SK-N-MC (cell line): ENCODE measurements at regions not wholly inside any gene's neighbourhood (a gene's known extent, or its start where the extent isn't known, plus 50 kb on each side); places are given as distances from the start of the nearest gene placed in this dataset.

Source experiments
- DNase-seq: peaks from one replicate; pipeline ENCODE4 v3.0.0-alpha.2; 2011; ENCODE audit warnings: low read depth, low spot score
- H3K27ac ChIP-seq: fragments of 200-600 bp; sonication (generic); 2 replicates; pipeline ENCODE4 v1.5.1; 2016; ENCODE audit warnings: mixed run types
- H3K36me3 ChIP-seq: fragments of 200-600 bp; sonication (generic); 2 replicates; pipeline ENCODE4 v1.6.1; 2017; ENCODE audit warnings: antibody characterized with exemption, low read length, mixed read lengths; ENCODE audit not compliant: insufficient read depth
- H3K4me3 ChIP-seq: fragments of 200-600 bp; sonication (generic); 2 replicates; pipeline ENCODE4 v1.5.1; 2016
- H3K9ac ChIP-seq: fragments of 200-600 bp; sonication (generic); 2 replicates; pipeline ENCODE4 v1.8.0; 2017; ENCODE audit warnings: mixed run types, mixed read lengths; ENCODE audit not compliant: insufficient read length
- H3K9me3 ChIP-seq: fragments of 200-600 bp; sonication (generic); 2 replicates; pipeline ENCODE4 v1.6.1; 2017; ENCODE audit warnings: low read depth, mild to moderate bottlenecking, antibody characterized with exemption, low read length, moderate library complexity, mixed read lengths
- EZH2 ChIP-seq: fragments of 200-600 bp; sonication (generic); IDR thresholded peaks from one replicate; pipeline ENCODE4 v1.6.1; 2017; ENCODE audit warnings: antibody characterized with exemption
- FOXP2 ChIP-seq: optimal IDR thresholded peaks from 2 replicates; pipeline ENCODE3; 2011; ENCODE audit warnings: mild to moderate bottlenecking, moderate library complexity; ENCODE audit not compliant: insufficient read depth; ENCODE audit errors: extremely low read length, control extremely low read depth
- POLR2AphosphoS5 ChIP-seq: IDR thresholded peaks from 2 replicates; pipeline ENCODE4 v1.6.1; 2012; ENCODE audit warnings: mild to moderate bottlenecking, low read depth, low read length, borderline replicate concordance

DNA sequence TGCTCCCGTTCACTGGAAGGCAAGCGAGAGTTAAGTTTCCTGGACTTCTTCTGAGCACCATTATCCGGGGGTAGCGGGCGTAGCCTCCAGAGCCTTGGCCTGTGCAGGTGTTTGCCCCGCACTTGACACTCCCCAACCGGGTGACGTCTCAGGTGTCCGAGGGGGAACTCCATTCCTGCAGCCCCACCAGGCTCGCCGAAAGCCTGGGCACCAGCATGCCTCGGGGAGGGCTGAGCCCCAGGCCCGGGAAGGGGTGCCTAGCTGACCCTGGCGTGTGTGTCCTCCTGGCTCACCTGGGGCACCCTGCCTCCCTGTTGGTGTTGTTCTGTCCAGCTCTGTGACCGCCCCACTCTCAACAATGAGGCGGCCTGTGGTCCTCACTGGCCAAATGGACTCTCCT lies 109.4 kb upstream of the GPR26 start:
- Histone ChIP-seq H3K9ac (no peak overlapping the region), H3K4me3 (no peak overlapping the region), H3K27ac (no peak overlapping the region), H3K36me3 (no peaks in the 10 kb centered on the region), H3K9me3 (no peaks in the 10 kb centered on the region)
- DNase-seq, result no peak
- TF ChIP-seq EZH2, result no peak
- TF ChIP-seq FOXP2, result no peak
- no peak for TF ChIP-seq POLR2AphosphoS5

DNA sequence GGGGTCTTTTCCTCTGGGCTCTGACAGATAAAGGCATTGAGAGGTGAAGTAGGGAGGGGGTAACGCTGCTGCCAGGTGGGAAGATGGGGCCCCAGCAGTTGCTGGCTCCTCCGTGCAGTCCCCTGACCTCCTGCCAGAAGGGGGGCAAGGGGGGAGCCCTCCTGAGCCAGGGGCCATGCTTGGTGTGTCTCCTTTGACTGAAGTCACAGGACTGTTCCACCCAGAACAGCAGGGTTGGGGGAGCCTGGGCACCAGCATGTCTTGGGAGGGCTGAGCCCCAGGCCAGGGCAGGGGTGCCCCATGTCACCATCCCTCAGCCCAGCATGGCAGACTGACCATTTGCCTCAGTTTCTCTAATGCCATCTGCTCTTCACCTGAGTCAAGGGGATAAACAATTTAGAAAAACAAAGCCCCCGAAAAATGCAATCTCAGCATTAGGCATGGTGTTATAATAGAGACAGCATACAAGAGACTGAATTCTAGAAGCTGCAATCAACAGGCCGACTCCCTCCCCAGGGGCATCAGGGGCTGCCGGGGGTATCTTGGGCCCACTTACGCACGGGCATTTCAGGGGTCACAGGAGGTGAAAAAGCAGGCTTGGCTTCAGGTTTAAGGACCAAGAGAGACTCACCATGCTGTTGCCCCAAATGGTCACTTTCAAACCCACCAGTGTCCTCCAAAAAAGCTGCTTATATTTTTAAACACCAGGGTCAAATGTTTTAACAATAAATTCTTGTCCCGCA lies 108.6 kb upstream of the GPR26 start:
- DNase-seq, result no peak
- Histone ChIP-seq H3K9me3 (no peaks in the 10 kb centered on the region), H3K36me3 (no peaks in the 10 kb centered on the region), H3K9ac (no peak overlapping the region), H3K4me3 (no peak overlapping the region), H3K27ac (no peak overlapping the region)
- TF ChIP-seq FOXP2 (no peak), POLR2AphosphoS5 (no peak), EZH2 (no peak)

GRCh38 chr10:123558651-123559050 lies 107.5 kb upstream of the GPR26 start:
- no peak for DNase-seq
- Histone ChIP-seq H3K27ac (no peak overlapping the region), H3K9ac (no peak overlapping the region), H3K9me3 (no peaks in the 10 kb centered on the region), H3K36me3 (no peaks in the 10 kb centered on the region), H3K4me3 (no peak overlapping the region)
- TF ChIP-seq POLR2AphosphoS5 (no peak), FOXP2 (no peak), EZH2 (no peak)

DNA sequence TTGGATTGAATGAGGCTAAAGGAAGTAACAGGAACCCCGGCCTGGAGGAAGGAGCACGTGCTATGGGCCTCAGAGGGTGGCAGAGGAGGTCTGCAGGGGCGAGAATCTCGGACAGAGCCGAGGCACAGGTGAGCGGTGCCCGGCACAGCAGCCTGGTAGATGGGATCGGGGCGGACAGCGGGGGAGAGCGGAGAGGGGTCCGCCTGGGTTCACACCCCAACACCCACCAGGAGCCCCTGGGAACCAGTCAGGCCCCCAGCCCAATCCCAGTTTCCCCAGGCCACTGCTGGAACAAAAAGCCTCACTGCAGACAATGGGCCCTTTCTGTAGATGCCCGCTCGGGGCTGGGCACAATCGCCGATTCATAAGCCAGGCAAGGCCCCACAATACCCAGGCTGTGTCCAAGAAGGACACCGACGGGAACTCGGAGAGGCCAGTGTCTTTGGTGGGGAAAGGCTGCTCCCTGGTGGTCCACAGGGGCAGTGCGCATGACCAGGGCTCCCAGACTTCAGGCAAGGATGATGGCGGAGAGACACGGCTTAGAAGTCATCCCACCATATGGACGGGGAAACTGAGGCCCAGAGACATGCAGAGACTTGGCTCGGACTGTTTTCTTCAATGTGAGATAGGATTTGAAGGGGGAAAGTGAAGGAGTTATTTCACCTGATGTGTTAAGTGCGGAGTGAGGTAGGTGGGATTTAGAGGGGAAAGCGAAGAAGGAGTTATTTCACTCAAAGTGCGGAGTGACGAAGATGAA lies 106.9 kb upstream of the GPR26 start:
- H3K9ac ChIP-seq, result no peak overlapping the region
- TF ChIP-seq POLR2AphosphoS5, result no peak
- TF ChIP-seq EZH2, result no peak
- TF ChIP-seq FOXP2, result no peak

DNA sequence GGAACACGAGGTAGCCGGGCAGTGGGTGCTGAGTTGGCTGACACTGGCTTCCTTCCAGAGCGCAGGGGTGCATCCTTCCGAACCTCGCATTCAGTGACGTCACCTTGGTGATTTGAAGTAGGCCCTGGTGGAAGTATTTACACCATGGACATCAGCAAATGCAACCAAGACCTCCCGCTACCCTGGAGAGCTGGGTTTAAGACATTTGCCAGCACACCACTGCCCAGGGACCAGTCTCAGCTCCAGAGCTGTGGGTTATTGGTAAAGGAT lies 106.4 kb upstream of the GPR26 start:
- H3K27ac ChIP-seq, result no peak overlapping the region
- H3K4me3 ChIP-seq, result no peak overlapping the region
- H3K9ac ChIP-seq, result no peak overlapping the region
- H3K36me3 ChIP-seq, result no peaks in the 10 kb centered on the region
- TF ChIP-seq POLR2AphosphoS5 (no peak), EZH2 (no peak), FOXP2 (no peak)
- no peak for DNase-seq
- no peaks in the 10 kb centered on the region for H3K9me3 ChIP-seq

More for the DNA sequence above, 106.9 kb upstream of the GPR26 start:
- H3K9me3 ChIP-seq, result no peaks in the 10 kb centered on the region
- no peak for DNase-seq
- H3K27ac ChIP-seq, result no peak overlapping the region
- H3K4me3 ChIP-seq, result no peak overlapping the region
- H3K36me3 ChIP-seq, result no peaks in the 10 kb centered on the region

DNA sequence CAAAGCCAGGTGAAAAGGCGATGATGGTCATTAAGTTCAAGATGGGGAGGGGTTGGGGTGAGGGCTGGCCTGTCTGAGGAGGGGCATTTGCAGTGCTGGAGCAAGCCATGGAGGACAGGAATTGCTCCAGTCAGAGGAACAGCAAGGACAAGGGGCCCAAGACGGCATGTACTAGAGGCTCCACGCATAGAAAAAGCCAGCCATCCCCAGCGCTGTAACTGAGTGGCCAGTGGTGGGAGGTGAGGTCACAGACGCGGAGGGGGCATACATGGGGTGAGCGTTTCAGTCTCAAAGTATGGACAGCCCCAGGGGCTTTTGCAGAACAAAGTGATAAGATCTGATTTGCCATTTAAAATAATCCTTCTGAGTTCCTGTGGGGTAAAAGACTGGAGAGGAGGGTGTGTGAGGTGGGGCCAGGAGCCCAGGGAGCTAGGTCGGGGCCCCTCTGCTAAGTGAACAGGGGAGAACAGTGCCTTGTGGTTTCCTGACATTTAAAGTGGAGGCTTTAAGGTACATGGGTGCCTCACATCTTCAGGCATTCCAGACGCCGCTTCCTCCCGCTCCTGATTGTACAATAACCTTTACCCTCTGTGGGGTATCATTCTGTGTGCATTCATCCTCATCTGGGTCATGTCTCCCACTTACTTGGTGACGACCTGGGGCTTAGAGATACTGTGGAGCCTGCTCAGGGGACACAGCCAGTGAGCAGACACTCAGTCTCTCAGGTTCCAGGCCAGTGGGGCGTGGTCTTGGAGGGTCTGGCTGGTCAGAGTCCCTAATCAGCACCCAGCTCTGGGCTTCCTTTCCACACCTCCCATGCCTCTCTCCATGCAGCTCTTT lies 105.6 kb upstream of the GPR26 start:
- Histone ChIP-seq H3K9ac (no peak overlapping the region), H3K27ac (no peak overlapping the region), H3K9me3 (no peaks in the 10 kb centered on the region), H3K4me3 (no peak overlapping the region), H3K36me3 (no peaks in the 10 kb centered on the region)
- TF ChIP-seq POLR2AphosphoS5 (no peak), FOXP2 (no peak), EZH2 (no peak)
- DNase-seq, result no peak

DNA sequence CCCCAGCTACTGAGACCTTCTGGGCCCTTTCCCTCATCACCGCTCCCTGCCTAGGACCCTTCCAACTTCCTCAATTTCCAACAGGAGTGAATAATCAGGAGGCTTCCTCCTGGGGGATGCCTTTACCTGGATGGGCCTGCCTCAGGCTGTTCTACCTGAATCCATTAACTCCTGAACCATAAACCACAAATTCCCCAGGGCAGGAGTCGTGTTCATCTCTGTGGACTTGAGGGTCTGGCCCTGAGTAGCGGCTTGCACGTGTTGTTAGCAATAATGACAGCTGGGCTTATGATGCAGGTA lies 105.1 kb upstream of the GPR26 start:
- H3K4me3 ChIP-seq, result no peak overlapping the region
- H3K9me3 ChIP-seq, result no peaks in the 10 kb centered on the region
- H3K36me3 ChIP-seq, result no peaks in the 10 kb centered on the region
- no peak for DNase-seq
- no peak overlapping the region for H3K27ac ChIP-seq
- H3K9ac ChIP-seq, result no peak overlapping the region
- TF ChIP-seq EZH2 (no peak), POLR2AphosphoS5 (no peak), FOXP2 (no peak)

DNA sequence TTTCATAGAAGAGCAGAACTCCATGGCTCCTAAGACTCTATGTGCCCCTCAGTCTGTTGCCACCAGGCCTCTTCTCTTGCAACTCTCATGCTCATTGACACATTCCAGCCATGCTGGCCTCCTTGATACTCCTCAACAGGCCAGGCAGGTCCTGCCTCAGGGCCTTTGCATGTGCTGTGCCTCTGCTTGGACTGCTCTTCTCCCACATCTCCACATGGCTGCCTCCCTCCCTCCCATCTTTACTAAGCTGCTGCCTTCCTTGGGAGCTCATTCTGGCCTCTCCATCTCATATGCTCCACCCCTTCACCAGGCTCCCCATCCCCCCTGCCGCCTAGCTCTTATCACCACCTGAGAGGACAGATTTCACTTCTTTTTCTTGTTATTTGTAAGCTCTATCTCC lies 103.8 kb upstream of the GPR26 start:
- DNase-seq, result no peak
- TF ChIP-seq POLR2AphosphoS5 (no peak), EZH2 (no peak), FOXP2 (no peak)
- Histone ChIP-seq H3K27ac (no peak overlapping the region), H3K4me3 (no peak overlapping the region), H3K36me3 (no peaks in the 10 kb centered on the region), H3K9me3 (no peaks in the 10 kb centered on the region), H3K9ac (no peak overlapping the region)
